Parathyroid adenoma (tissue), 2 donors: ENCODE measurements at regions not wholly inside any gene's neighbourhood (a gene's known extent, or its start where the extent isn't known, plus 50 kb on each side); places are given as distances from the start of the nearest gene placed in this dataset.

Experiments used
- H2AFZ ChIP-seq: fragments of 300-600 bp; sonication (generic); one replicate; pipeline ENCODE4 v1.7.0; 2017; ENCODE audit warnings: antibody characterized with exemption, mild to moderate bottlenecking
- H3K27ac ChIP-seq: fragments of 300-600 bp; sonication (generic); one replicate; pipeline ENCODE4 v1.7.0; 2017
- H3K27me3 ChIP-seq: fragments of 300-600 bp; sonication (generic); one replicate; pipeline ENCODE4 v1.7.0; 2017; ENCODE audit warnings: low read length; ENCODE audit not compliant: control insufficient read depth, insufficient read depth
- H3K36me3 ChIP-seq: fragments of 300-600 bp; sonication (generic); one replicate; pipeline ENCODE4 v1.7.0; 2017; ENCODE audit warnings: low read length; ENCODE audit not compliant: control insufficient read depth, insufficient read depth
- H3K4me1 ChIP-seq: fragments of 300-600 bp; sonication (generic); one replicate; pipeline ENCODE4 v1.7.0; 2017; ENCODE audit warnings: control low read depth
- H3K4me2 ChIP-seq: fragments of 300-600 bp; sonication (generic); one replicate; pipeline ENCODE4 v1.7.0; 2017; ENCODE audit warnings: low read length
- H3K4me3 ChIP-seq: fragments of 300-600 bp; sonication (generic); one replicate; pipeline ENCODE4 v1.7.0; 2017; ENCODE audit warnings: low read depth, low read length
- H3K79me2 ChIP-seq: fragments of 300-600 bp; sonication (generic); one replicate; pipeline ENCODE4 v1.7.0; 2017; ENCODE audit warnings: control low read depth
- H3K9ac ChIP-seq: fragments of 300-600 bp; sonication (generic); one replicate; pipeline ENCODE4 v1.7.0; 2017; ENCODE audit warnings: mild to moderate bottlenecking
- H3K9me3 ChIP-seq: fragments of 300-600 bp; sonication (generic); one replicate; pipeline ENCODE4 v1.7.0; 2017; ENCODE audit warnings: low read length; ENCODE audit not compliant: control insufficient read depth
- TF ChIP-seq, protein P1 (sequence below): fragments of 300-600 bp; sonication (generic); IDR thresholded peaks from one replicate; pipeline ENCODE4 v1.7.0; 2017; ENCODE audit warnings: antibody characterized with exemption, mild to moderate bottlenecking
- donor health status: primary hyperparathyroidism.

- no peaks in the 10 kb centered on the region for H3K27me3 ChIP-seq
Measured at GRCh38 chr2:133660510-133660909, 92.2 kb upstream of the NCKAP5 start.

DNA sequence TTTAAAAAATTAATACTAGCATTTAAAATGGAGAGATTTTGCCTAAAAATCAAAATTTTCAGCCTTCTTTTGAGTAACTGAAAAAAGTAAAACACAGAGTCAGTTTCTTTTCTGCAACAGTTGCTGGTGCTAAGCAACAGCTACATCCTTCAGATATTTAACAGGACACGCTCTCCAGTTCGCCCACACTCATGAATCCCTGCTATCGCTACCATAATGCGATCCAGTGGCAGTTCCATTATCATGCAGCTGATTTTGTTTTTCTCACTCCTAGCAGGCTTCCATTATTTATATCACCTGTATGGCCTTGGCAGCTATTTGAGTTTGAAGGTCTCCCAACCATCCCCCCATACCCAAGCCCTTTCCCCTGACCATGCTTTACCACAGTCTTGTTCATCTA, 93.1 kb upstream of the NCKAP5 start:
- no peaks in the 10 kb centered on the region for H3K79me2 ChIP-seq
- H3K9me3 ChIP-seq: no peaks in the 10 kb centered on the region
- TF ChIP-seq, protein P1, sequence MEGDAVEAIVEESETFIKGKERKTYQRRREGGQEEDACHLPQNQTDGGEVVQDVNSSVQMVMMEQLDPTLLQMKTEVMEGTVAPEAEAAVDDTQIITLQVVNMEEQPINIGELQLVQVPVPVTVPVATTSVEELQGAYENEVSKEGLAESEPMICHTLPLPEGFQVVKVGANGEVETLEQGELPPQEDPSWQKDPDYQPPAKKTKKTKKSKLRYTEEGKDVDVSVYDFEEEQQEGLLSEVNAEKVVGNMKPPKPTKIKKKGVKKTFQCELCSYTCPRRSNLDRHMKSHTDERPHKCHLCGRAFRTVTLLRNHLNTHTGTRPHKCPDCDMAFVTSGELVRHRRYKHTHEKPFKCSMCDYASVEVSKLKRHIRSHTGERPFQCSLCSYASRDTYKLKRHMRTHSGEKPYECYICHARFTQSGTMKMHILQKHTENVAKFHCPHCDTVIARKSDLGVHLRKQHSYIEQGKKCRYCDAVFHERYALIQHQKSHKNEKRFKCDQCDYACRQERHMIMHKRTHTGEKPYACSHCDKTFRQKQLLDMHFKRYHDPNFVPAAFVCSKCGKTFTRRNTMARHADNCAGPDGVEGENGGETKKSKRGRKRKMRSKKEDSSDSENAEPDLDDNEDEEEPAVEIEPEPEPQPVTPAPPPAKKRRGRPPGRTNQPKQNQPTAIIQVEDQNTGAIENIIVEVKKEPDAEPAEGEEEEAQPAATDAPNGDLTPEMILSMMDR: no peak
- H3K36me3 ChIP-seq: no peaks in the 10 kb centered on the region
- H3K9ac ChIP-seq: no peak overlapping the region
- no peak overlapping the region for H3K4me2 ChIP-seq
- no peak overlapping the region for H3K27ac ChIP-seq
- no peaks in the 10 kb centered on the region for H3K4me1 ChIP-seq
- H2AFZ ChIP-seq: no peak overlapping the region
- H3K27me3 ChIP-seq: no peaks in the 10 kb centered on the region
- no peak overlapping the region for H3K4me3 ChIP-seq

More at GRCh38 chr2:133660510-133660909, 92.2 kb upstream of the NCKAP5 start:
- no peaks in the 10 kb centered on the region for H3K4me1 ChIP-seq
- TF ChIP-seq, protein P1: no peak
- no peaks in the 10 kb centered on the region for H3K36me3 ChIP-seq
- no peak overlapping the region for H2AFZ ChIP-seq
- H3K79me2 ChIP-seq: no peaks in the 10 kb centered on the region
- no peaks in the 10 kb centered on the region for H3K9me3 ChIP-seq
- H3K9ac ChIP-seq: no peak overlapping the region
- H3K4me3 ChIP-seq: no peak overlapping the region
- no peak overlapping the region for H3K4me2 ChIP-seq
- no peak overlapping the region for H3K27ac ChIP-seq

- H3K36me3 ChIP-seq: no peaks in the 10 kb centered on the region
- no peak overlapping the region for H2AFZ ChIP-seq
- H3K79me2 ChIP-seq: no peaks in the 10 kb centered on the region
- H3K27ac ChIP-seq: no peak overlapping the region
- no peaks in the 10 kb centered on the region for H3K27me3 ChIP-seq
- no peak overlapping the region for H3K4me3 ChIP-seq
- no peak overlapping the region for H3K4me2 ChIP-seq
- H3K9ac ChIP-seq: no peak overlapping the region
- no peaks in the 10 kb centered on the region for H3K9me3 ChIP-seq
- no peaks in the 10 kb centered on the region for H3K4me1 ChIP-seq
- TF ChIP-seq, protein P1: no peak
Measured at GRCh38 chr2:133666621-133667020, 98.4 kb upstream of the NCKAP5 start.

- TF ChIP-seq, protein P1: no peak
- no peaks in the 10 kb centered on the region for H3K27me3 ChIP-seq
- H3K27ac ChIP-seq: no peak overlapping the region
- H2AFZ ChIP-seq: no peak overlapping the region
- no peak overlapping the region for H3K4me2 ChIP-seq
- no peaks in the 10 kb centered on the region for H3K36me3 ChIP-seq
- no peaks in the 10 kb centered on the region for H3K4me1 ChIP-seq
- H3K4me3 ChIP-seq: no peak overlapping the region
- H3K9ac ChIP-seq: no peak overlapping the region
- no peaks in the 10 kb centered on the region for H3K79me2 ChIP-seq
- H3K9me3 ChIP-seq: no peaks in the 10 kb centered on the region
Measured at GRCh38 chr2:133667085-133667484, 98.8 kb upstream of the NCKAP5 start.

- Histone ChIP-seq H3K27ac (no peak overlapping the region), H3K9ac (no peak overlapping the region), H3K36me3 (no peaks in the 10 kb centered on the region), H3K9me3 (no peaks in the 10 kb centered on the region), H2AFZ (no peak overlapping the region), H3K79me2 (no peaks in the 10 kb centered on the region), H3K4me1 (no peaks in the 10 kb centered on the region), H3K27me3 (no peaks in the 10 kb centered on the region), H3K4me3 (no peak overlapping the region), H3K4me2 (no peak overlapping the region)
- TF ChIP-seq, protein P1: no peak
Measured at GRCh38 chr2:133667968-133668367, 99.7 kb upstream of the NCKAP5 start.
